ENCODE measurements at regions not wholly inside any gene's neighbourhood (a gene's known extent, or its start where the extent isn't known, plus 50 kb on each side); places are given as distances from the start of the nearest gene placed in this dataset.

DNA sequence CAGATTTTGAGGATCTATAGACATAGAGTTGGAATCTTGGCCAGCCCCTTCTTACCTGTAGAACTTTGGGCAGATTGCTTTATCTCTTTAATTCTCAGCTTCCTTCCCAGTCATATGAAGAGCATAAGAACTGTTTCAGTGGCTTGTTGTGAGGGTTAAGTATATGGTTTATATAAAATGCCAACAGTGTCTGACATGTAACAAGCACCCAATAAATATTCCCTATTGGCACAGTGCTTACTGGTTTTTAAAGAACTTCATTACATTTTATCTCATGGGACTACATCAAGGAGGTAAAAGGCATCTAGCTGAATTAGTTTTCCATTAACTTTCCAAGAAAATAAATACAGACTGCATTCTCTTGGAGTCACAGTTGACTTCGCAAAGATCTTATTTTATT is 106.7 kb upstream of the LIMCH1 start (continued):
- TF ChIP-seq, protein P1, sequence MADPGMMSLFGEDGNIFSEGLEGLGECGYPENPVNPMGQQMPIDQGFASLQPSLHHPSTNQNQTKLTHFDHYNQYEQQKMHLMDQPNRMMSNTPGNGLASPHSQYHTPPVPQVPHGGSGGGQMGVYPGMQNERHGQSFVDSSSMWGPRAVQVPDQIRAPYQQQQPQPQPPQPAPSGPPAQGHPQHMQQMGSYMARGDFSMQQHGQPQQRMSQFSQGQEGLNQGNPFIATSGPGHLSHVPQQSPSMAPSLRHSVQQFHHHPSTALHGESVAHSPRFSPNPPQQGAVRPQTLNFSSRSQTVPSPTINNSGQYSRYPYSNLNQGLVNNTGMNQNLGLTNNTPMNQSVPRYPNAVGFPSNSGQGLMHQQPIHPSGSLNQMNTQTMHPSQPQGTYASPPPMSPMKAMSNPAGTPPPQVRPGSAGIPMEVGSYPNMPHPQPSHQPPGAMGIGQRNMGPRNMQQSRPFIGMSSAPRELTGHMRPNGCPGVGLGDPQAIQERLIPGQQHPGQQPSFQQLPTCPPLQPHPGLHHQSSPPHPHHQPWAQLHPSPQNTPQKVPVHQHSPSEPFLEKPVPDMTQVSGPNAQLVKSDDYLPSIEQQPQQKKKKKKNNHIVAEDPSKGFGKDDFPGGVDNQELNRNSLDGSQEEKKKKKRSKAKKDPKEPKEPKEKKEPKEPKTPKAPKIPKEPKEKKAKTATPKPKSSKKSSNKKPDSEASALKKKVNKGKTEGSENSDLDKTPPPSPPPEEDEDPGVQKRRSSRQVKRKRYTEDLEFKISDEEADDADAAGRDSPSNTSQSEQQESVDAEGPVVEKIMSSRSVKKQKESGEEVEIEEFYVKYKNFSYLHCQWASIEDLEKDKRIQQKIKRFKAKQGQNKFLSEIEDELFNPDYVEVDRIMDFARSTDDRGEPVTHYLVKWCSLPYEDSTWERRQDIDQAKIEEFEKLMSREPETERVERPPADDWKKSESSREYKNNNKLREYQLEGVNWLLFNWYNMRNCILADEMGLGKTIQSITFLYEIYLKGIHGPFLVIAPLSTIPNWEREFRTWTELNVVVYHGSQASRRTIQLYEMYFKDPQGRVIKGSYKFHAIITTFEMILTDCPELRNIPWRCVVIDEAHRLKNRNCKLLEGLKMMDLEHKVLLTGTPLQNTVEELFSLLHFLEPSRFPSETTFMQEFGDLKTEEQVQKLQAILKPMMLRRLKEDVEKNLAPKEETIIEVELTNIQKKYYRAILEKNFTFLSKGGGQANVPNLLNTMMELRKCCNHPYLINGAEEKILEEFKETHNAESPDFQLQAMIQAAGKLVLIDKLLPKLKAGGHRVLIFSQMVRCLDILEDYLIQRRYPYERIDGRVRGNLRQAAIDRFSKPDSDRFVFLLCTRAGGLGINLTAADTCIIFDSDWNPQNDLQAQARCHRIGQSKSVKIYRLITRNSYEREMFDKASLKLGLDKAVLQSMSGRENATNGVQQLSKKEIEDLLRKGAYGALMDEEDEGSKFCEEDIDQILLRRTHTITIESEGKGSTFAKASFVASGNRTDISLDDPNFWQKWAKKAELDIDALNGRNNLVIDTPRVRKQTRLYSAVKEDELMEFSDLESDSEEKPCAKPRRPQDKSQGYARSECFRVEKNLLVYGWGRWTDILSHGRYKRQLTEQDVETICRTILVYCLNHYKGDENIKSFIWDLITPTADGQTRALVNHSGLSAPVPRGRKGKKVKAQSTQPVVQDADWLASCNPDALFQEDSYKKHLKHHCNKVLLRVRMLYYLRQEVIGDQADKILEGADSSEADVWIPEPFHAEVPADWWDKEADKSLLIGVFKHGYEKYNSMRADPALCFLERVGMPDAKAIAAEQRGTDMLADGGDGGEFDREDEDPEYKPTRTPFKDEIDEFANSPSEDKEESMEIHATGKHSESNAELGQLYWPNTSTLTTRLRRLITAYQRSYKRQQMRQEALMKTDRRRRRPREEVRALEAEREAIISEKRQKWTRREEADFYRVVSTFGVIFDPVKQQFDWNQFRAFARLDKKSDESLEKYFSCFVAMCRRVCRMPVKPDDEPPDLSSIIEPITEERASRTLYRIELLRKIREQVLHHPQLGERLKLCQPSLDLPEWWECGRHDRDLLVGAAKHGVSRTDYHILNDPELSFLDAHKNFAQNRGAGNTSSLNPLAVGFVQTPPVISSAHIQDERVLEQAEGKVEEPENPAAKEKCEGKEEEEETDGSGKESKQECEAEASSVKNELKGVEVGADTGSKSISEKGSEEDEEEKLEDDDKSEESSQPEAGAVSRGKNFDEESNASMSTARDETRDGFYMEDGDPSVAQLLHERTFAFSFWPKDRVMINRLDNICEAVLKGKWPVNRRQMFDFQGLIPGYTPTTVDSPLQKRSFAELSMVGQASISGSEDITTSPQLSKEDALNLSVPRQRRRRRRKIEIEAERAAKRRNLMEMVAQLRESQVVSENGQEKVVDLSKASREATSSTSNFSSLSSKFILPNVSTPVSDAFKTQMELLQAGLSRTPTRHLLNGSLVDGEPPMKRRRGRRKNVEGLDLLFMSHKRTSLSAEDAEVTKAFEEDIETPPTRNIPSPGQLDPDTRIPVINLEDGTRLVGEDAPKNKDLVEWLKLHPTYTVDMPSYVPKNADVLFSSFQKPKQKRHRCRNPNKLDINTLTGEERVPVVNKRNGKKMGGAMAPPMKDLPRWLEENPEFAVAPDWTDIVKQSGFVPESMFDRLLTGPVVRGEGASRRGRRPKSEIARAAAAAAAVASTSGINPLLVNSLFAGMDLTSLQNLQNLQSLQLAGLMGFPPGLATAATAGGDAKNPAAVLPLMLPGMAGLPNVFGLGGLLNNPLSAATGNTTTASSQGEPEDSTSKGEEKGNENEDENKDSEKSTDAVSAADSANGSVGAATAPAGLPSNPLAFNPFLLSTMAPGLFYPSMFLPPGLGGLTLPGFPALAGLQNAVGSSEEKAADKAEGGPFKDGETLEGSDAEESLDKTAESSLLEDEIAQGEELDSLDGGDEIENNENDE (IDR thresholded peaks at IDR 0.05; ENCODE audit: insufficient replicate concordance, low read length): no peak
- TF ChIP-seq SP1 (IDR thresholded peaks at IDR 0.05; ENCODE audit: low read depth, low read length): no peak
- no peak for TF ChIP-seq JUN (IDR thresholded peaks at IDR 0.05; ENCODE audit: low read depth, low read length)
- TF ChIP-seq ZNF274 (IDR thresholded peaks at IDR 0.05; ENCODE audit: borderline replicate concordance, extremely low read depth, low read length): no peak
- no peak for TF ChIP-seq SP2 (IDR thresholded peaks at IDR 0.05; ENCODE audit: low read length)
- TF ChIP-seq EZH2 (IDR thresholded peaks at IDR 0.05; ENCODE audit: low read depth, low read length, severe bottlenecking): no peak
- no peak for TF ChIP-seq MAFK (IDR thresholded peaks at IDR 0.05; ENCODE audit: low read depth, low read length)
- no peak for TF ChIP-seq ASH2L (IDR thresholded peaks at IDR 0.05; ENCODE audit: low read length)
- no peak for TF ChIP-seq CHD1 (IDR thresholded peaks at IDR 0.05; ENCODE audit: low read depth, low read length)
- no peak for TF ChIP-seq TBP (IDR thresholded peaks at IDR 0.05; ENCODE audit: low read depth, low read length)
- TF ChIP-seq POU5F1 (IDR thresholded peaks at IDR 0.05; ENCODE audit: low read depth, low read length): no peak
- no peak for TF ChIP-seq EP300 (IDR thresholded peaks at IDR 0.05; ENCODE audit: borderline replicate concordance in 1 of 2, low read depth in 2 of 2, low read length in 2 of 2)
- no peak for TF ChIP-seq SIRT6 (IDR thresholded peaks at IDR 0.05; ENCODE audit: low read length)
- TF ChIP-seq SRF (IDR thresholded peaks at IDR 0.05; ENCODE audit: low read depth, low read length): no peak
